Esophagus (tissue), 2 donors: ENCODE measurements at regions not wholly inside any gene's neighbourhood (a gene's known extent, or its start where the extent isn't known, plus 50 kb on each side); places are given as distances from the start of the nearest gene placed in this dataset.
"Not testable (repeated sequence)": the region's sequence is repeated elsewhere in the genome, so short reads cannot be mapped to it uniquely, and the experiment has no call there.

Experiments
- H3K27ac ChIP-seq, 2 donors: one replicate each; pipeline ENCODE4 v1.5.1; 2013; ENCODE audit warnings: low read depth in 2 of 2, mild to moderate bottlenecking in 2 of 2, inconsistent platforms in 1 of 2, low read length in 1 of 2, moderate library complexity in 1 of 2
- H3K27me3 ChIP-seq, 2 donors: one replicate each; pipeline ENCODE4 v1.6.1; 2013; ENCODE audit warnings: low read length in 2 of 2, control low read depth in 1 of 2, mild to moderate bottlenecking in 1 of 2; ENCODE audit not compliant: insufficient read depth in 2 of 2, control insufficient read depth in 1 of 2
- H3K36me3 ChIP-seq, 2 donors: one replicate each; pipeline ENCODE4 v1.6.1; 2013; ENCODE audit warnings: low read length in 1 of 2; ENCODE audit not compliant: control insufficient read depth in 2 of 2, insufficient read depth in 2 of 2
- H3K4me1 ChIP-seq, 2 donors: one replicate each; pipeline ENCODE4 v1.6.1; 2013; ENCODE audit warnings: low read length in 1 of 2; ENCODE audit not compliant: control insufficient read depth in 2 of 2, insufficient read depth in 2 of 2
- H3K4me3 ChIP-seq, 2 donors: one replicate each; pipeline ENCODE4 v1.5.1; 2013; ENCODE audit warnings: low read length in 2 of 2, mild to moderate bottlenecking in 2 of 2, low read depth in 1 of 2, moderate library complexity in 1 of 2
- H3K9me3 ChIP-seq, 2 donors: one replicate each; pipeline ENCODE4 v1.6.1; 2013; ENCODE audit warnings: mild to moderate bottlenecking in 2 of 2, low read depth in 1 of 2, low read length in 1 of 2, moderate library complexity in 1 of 2; ENCODE audit not compliant: control insufficient read depth in 2 of 2, insufficient read depth in 1 of 2
- WGBS, 2 donors: extraction: QIAGEN DNeasy Blood & Tissue Kit; methylation state at CpG; one replicate each; pipeline ENCODE4 v1.1.7; 2013; 5-methylcytosine and 5-hydroxymethylcytosine counted together
- donor health status: healthy with polysubstance abuse.
- donor health status: Bipolar disorder and iron deficiency.

GRCh38 chr5:53288511-53288910 lies 179.0 kb upstream of the MOCS2 start:
- Histone ChIP-seq H3K4me1 (no peaks in the 10 kb centered on the region), H3K4me3 (no peak overlapping the region), H3K9me3 (no peaks in the 10 kb centered on the region), H3K27me3 (no peaks in the 10 kb centered on the region), H3K36me3 (no peaks in the 10 kb centered on the region), H3K27ac (no peak overlapping the region)

GRCh38 chr5:53291047-53291446 lies 181.5 kb upstream of the MOCS2 start:
- Histone ChIP-seq H3K27ac (no peak overlapping the region), H3K27me3 (no peaks in the 10 kb centered on the region), H3K4me1 (no peaks in the 10 kb centered on the region), H3K9me3 (no peaks in the 10 kb centered on the region), H3K4me3 (no peak overlapping the region), H3K36me3 (no peaks in the 10 kb centered on the region)
- WGBS, 2 donors = 74 to 84% methylated on average over 4 of the region's 4 CpGs

GRCh38 chr5:53291528-53291927 lies 182.0 kb upstream of the MOCS2 start:
- H3K9me3 ChIP-seq = no peaks in the 10 kb centered on the region
- no peak overlapping the region for H3K4me3 ChIP-seq
- H3K27me3 ChIP-seq = no peaks in the 10 kb centered on the region
- H3K36me3 ChIP-seq = no peaks in the 10 kb centered on the region
- H3K27ac ChIP-seq = no peak overlapping the region
- H3K4me1 ChIP-seq = no peaks in the 10 kb centered on the region

- Histone ChIP-seq H3K36me3 (no peaks in the 10 kb centered on the region), H3K9me3 (no peaks in the 10 kb centered on the region), H3K4me1 (no peaks in the 10 kb centered on the region), H3K4me3 (no peak overlapping the region), H3K27ac (no peak overlapping the region), H3K27me3 (no peaks in the 10 kb centered on the region)
- 76 to 84% methylated on average over 5 of the region's 5 CpGs for WGBS, 2 donors
These were observed 181.6 kb upstream of the FST start for GRCh38 chr5:53298841-53299240.

- WGBS, 2 donors = 28 to 35% methylated on average over 1 of the region's 1 CpG
- Histone ChIP-seq H3K9me3 (no peaks in the 10 kb centered on the region), H3K27me3 (no peaks in the 10 kb centered on the region), H3K36me3 (no peaks in the 10 kb centered on the region), H3K4me3 (no peak overlapping the region), H3K4me1 (no peaks in the 10 kb centered on the region), H3K27ac (no peak overlapping the region)
These were observed 177.9 kb upstream of the FST start for GRCh38 chr5:53302529-53302928.

GRCh38 chr5:53303105-53303504 lies 177.3 kb upstream of the FST start:
- H3K4me1 ChIP-seq = no peaks in the 10 kb centered on the region
- 26 to 30% methylated on average over 1 of the region's 1 CpG for WGBS, 2 donors
- no peaks in the 10 kb centered on the region for H3K36me3 ChIP-seq
- H3K27ac ChIP-seq = no peak overlapping the region
- H3K4me3 ChIP-seq = no peak overlapping the region
- H3K27me3 ChIP-seq = no peaks in the 10 kb centered on the region
- H3K9me3 ChIP-seq = no peaks in the 10 kb centered on the region

- not testable (repeated sequence) for H3K4me3 ChIP-seq, H3K27me3 ChIP-seq, H3K9me3 ChIP-seq, H3K36me3 ChIP-seq, H3K4me1 ChIP-seq, H3K27ac ChIP-seq
- 70 to 88% methylated on average over 1 of the region's 1 CpG for WGBS, 2 donors
These were observed 175.1 kb upstream of the FST start for GRCh38 chr5:53305316-53305715.

- WGBS, 2 donors = 65 to 81% methylated on average over 2 of the region's 2 CpGs
These were observed 170.8 kb upstream of the FST start for GRCh38 chr5:53309653-53310052.

GRCh38 chr5:53311681-53312080 lies 168.7 kb upstream of the FST start:
- no peaks in the 10 kb centered on the region for H3K4me1 ChIP-seq
- H3K27ac ChIP-seq = no peak overlapping the region
- no peaks in the 10 kb centered on the region for H3K36me3 ChIP-seq
- H3K4me3 ChIP-seq = no peak overlapping the region
- WGBS, 2 donors = 84 to 90% methylated on average over 2 of the region's 2 CpGs
- H3K27me3 ChIP-seq = no peaks in the 10 kb centered on the region
- H3K9me3 ChIP-seq = no peaks in the 10 kb centered on the region

More at GRCh38 chr5:53309653-53310052, 170.8 kb upstream of the FST start:
- H3K36me3 ChIP-seq = no peaks in the 10 kb centered on the region
- H3K4me3 ChIP-seq = no peak overlapping the region
- no peaks in the 10 kb centered on the region for H3K27me3 ChIP-seq
- no peaks in the 10 kb centered on the region for H3K9me3 ChIP-seq
- H3K27ac ChIP-seq = no peak overlapping the region
- H3K4me1 ChIP-seq = no peaks in the 10 kb centered on the region

- Histone ChIP-seq H3K36me3 (no peaks in the 10 kb centered on the region), H3K9me3 (no peaks in the 10 kb centered on the region), H3K27me3 (no peaks in the 10 kb centered on the region), H3K4me1 (no peaks in the 10 kb centered on the region), H3K4me3 (no peak overlapping the region), H3K27ac (no peak overlapping the region)
- WGBS, 2 donors = 96 to 97% methylated on average over 2 of the region's 2 CpGs
These were observed 167.3 kb upstream of the FST start for GRCh38 chr5:53313145-53313544.
